Osteoblast (primary cell): ENCODE measurements at regions not wholly inside any gene's neighbourhood (a gene's known extent, or its start where the extent isn't known, plus 50 kb on each side); places are given as distances from the start of the nearest gene placed in this dataset.

Experiments
- DNase-seq: peaks from one replicate; pipeline ENCODE4 v3.0.0; 2011; ENCODE audit warnings: low spot score, mixed read lengths; ENCODE audit not compliant: insufficient read length; ENCODE audit errors: missing footprints
- H2AFZ ChIP-seq: 2 replicates; pipeline ENCODE4 v1.6.0; 2011; ENCODE audit warnings: mild to moderate bottlenecking, low read length
- H3K27ac ChIP-seq: 2 replicates; pipeline ENCODE4 v1.5.1; 2011; ENCODE audit warnings: mild to moderate bottlenecking, low read depth, low read length, moderate library complexity
- H3K27me3 ChIP-seq: 2 replicates; pipeline ENCODE4 v1.6.0; 2012; ENCODE audit warnings: mild to moderate bottlenecking, control low read depth, inconsistent platforms, low read length, moderate library complexity; ENCODE audit not compliant: insufficient read depth
- H3K36me3 ChIP-seq: 2 replicates; pipeline ENCODE4 v1.5.1; 2011; ENCODE audit warnings: mild to moderate bottlenecking, low read length, control low read depth, moderate library complexity; ENCODE audit not compliant: insufficient read depth
- H3K4me1 ChIP-seq: 2 replicates; pipeline ENCODE4 v1.5.1; 2011; ENCODE audit warnings: mild to moderate bottlenecking, low read length, control low read depth, moderate library complexity; ENCODE audit not compliant: insufficient read depth
- H3K4me2 ChIP-seq: 2 replicates; pipeline ENCODE4 v1.6.0; 2011; ENCODE audit warnings: mild to moderate bottlenecking, low read length; ENCODE audit not compliant: insufficient read depth
- H3K4me3 ChIP-seq: fragments of 200-600 bp; sonication (generic); 3 replicates; pipeline ENCODE4 v1.5.1; 2012; ENCODE audit warnings: mild to moderate bottlenecking, low read length, inconsistent platforms; ENCODE audit not compliant: insufficient read depth
- H3K79me2 ChIP-seq: 2 replicates; pipeline ENCODE4 v1.6.0; 2012; ENCODE audit warnings: mild to moderate bottlenecking, low read length, control low read depth, inconsistent platforms; ENCODE audit not compliant: insufficient read depth
- H3K9me3 ChIP-seq: 2 replicates; pipeline ENCODE4 v1.5.1; 2011; ENCODE audit warnings: low read depth, low read length, control low read depth
- H4K20me1 ChIP-seq: 2 replicates; pipeline ENCODE4 v1.6.0; 2012; ENCODE audit warnings: mild to moderate bottlenecking, low read length, control low read depth; ENCODE audit not compliant: insufficient read depth
- TF ChIP-seq, protein P1 (sequence below): IDR thresholded peaks from 2 replicates; pipeline ENCODE4 v1.5.1; 2011; ENCODE audit warnings: mild to moderate bottlenecking, low read depth, low read length, moderate library complexity; ENCODE audit errors: extremely low read depth

GRCh38 chr14:97336816-97337215 lies 539.6 kb downstream of the VRK1 start:
- peaks cover 3% of the 10 kb centered on the region for H3K9me3 ChIP-seq
- H3K4me3 ChIP-seq, result no peak overlapping the region
- TF ChIP-seq, protein P1, sequence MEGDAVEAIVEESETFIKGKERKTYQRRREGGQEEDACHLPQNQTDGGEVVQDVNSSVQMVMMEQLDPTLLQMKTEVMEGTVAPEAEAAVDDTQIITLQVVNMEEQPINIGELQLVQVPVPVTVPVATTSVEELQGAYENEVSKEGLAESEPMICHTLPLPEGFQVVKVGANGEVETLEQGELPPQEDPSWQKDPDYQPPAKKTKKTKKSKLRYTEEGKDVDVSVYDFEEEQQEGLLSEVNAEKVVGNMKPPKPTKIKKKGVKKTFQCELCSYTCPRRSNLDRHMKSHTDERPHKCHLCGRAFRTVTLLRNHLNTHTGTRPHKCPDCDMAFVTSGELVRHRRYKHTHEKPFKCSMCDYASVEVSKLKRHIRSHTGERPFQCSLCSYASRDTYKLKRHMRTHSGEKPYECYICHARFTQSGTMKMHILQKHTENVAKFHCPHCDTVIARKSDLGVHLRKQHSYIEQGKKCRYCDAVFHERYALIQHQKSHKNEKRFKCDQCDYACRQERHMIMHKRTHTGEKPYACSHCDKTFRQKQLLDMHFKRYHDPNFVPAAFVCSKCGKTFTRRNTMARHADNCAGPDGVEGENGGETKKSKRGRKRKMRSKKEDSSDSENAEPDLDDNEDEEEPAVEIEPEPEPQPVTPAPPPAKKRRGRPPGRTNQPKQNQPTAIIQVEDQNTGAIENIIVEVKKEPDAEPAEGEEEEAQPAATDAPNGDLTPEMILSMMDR, result no peak
- H4K20me1 ChIP-seq, result no peaks in the 10 kb centered on the region
- no peak for DNase-seq
- no peak overlapping the region for H3K27ac ChIP-seq
- no peak overlapping the region for H3K4me2 ChIP-seq
- H3K4me1 ChIP-seq, result no peaks in the 10 kb centered on the region
- no peaks in the 10 kb centered on the region for H3K79me2 ChIP-seq
- no peaks in the 10 kb centered on the region for H3K27me3 ChIP-seq
- no peak overlapping the region for H2AFZ ChIP-seq
- H3K36me3 ChIP-seq, result no peaks in the 10 kb centered on the region

GRCh38 chr14:97337267-97337666 lies 540.1 kb downstream of the VRK1 start:
- no peak for DNase-seq
- H3K4me1 ChIP-seq, result no peaks in the 10 kb centered on the region

GRCh38 chr14:97337670-97338069 lies 540.5 kb downstream of the VRK1 start:
- no peaks in the 10 kb centered on the region for H3K27me3 ChIP-seq
- TF ChIP-seq, protein P1, result no peak
- H3K4me2 ChIP-seq, result no peak overlapping the region
- no peak overlapping the region for H3K27ac ChIP-seq
- no peak overlapping the region for H2AFZ ChIP-seq
- no peaks in the 10 kb centered on the region for H3K4me1 ChIP-seq
- peaks cover 7% of the 10 kb centered on the region for H3K9me3 ChIP-seq
- no peak overlapping the region for H3K4me3 ChIP-seq
- H3K36me3 ChIP-seq, result no peaks in the 10 kb centered on the region
- H4K20me1 ChIP-seq, result no peaks in the 10 kb centered on the region
- DNase-seq, result no peak
- no peaks in the 10 kb centered on the region for H3K79me2 ChIP-seq

More at GRCh38 chr14:97337267-97337666, 540.1 kb downstream of the VRK1 start:
- Histone ChIP-seq H4K20me1 (no peaks in the 10 kb centered on the region), H3K27me3 (no peaks in the 10 kb centered on the region), H3K4me3 (no peak overlapping the region), H3K9me3 (peaks cover 6% of the 10 kb centered on the region), H3K36me3 (no peaks in the 10 kb centered on the region), H2AFZ (no peak overlapping the region), H3K4me2 (no peak overlapping the region), H3K79me2 (no peaks in the 10 kb centered on the region), H3K27ac (no peak overlapping the region)
- TF ChIP-seq, protein P1, result no peak

- Histone ChIP-seq H3K36me3 (no peaks in the 10 kb centered on the region), H3K4me3 (no peak overlapping the region), H3K27me3 (no peaks in the 10 kb centered on the region), H2AFZ (no peak overlapping the region), H3K4me2 (no peak overlapping the region), H3K9me3 (peaks cover 4% of the 10 kb centered on the region), H4K20me1 (no peaks in the 10 kb centered on the region), H3K79me2 (no peaks in the 10 kb centered on the region), H3K4me1 (no peaks in the 10 kb centered on the region), H3K27ac (no peak overlapping the region)
- TF ChIP-seq, protein P1, result no peak
- no peak for DNase-seq
Measured at GRCh38 chr14:97344666-97345065, 547.5 kb downstream of the VRK1 start.
